ENCODE measurements at regions not wholly inside any gene's neighbourhood (a gene's known extent, or its start where the extent isn't known, plus 50 kb on each side); places are given as distances from the start of the nearest gene placed in this dataset.

GRCh38 chr15:80331886-80332406, 72.2 kb upstream of the ARNT2 start:
- TF ChIP-seq CTCF (IDR thresholded peaks at IDR 0.05) (no peak), POLR2A (IDR thresholded peaks at IDR 0.05) (no peak)
- 90 to 92% methylated on average over 28 of the region's 28 CpGs for WGBS, 2 donors
- DNase-seq (ENCODE audit: low spot score in 2 of 2) = no peak
- no peak overlapping the region for H3K4me3 ChIP-seq (ENCODE audit: low read depth, poor library complexity, severe bottlenecking)
- intact Hi-C loops (cut with DNase I; ENCODE audit: low total_unique reads) = no loop called here

GRCh38 chr15:80333261-80333660, 70.9 kb upstream of the ARNT2 start:
- no peak overlapping the region for H3K4me3 ChIP-seq (ENCODE audit: low read depth, poor library complexity, severe bottlenecking)
- no peak for DNase-seq (ENCODE audit: low spot score in 2 of 2)
- WGBS, 2 donors = 63 to 64% methylated on average over 4 of the region's 4 CpGs
- no peak for TF ChIP-seq POLR2A (IDR thresholded peaks at IDR 0.05)
- no peak for TF ChIP-seq CTCF (IDR thresholded peaks at IDR 0.05)
- intact Hi-C loops (cut with DNase I; ENCODE audit: low total_unique reads) = no loop called here

- intact Hi-C loops (cut with DNase I; ENCODE audit: low total_unique reads) = no loop called here
- H3K4me3 ChIP-seq (ENCODE audit: low read depth, poor library complexity, severe bottlenecking) = no peak overlapping the region
- WGBS, 2 donors = 86 to 91% methylated on average over 1 of the region's 1 CpG
- no peak for DNase-seq (ENCODE audit: low spot score in 2 of 2)
- TF ChIP-seq CTCF (IDR thresholded peaks at IDR 0.05) (no peak), POLR2A (IDR thresholded peaks at IDR 0.05) (no peak)
These were observed 69.7 kb upstream of the ARNT2 start for GRCh38 chr15:80334521-80334920.

GRCh38 chr15:80339601-80340000, 64.6 kb upstream of the ARNT2 start:
- no peak for DNase-seq (ENCODE audit: low spot score in 2 of 2)
- H3K4me3 ChIP-seq (ENCODE audit: low read depth, poor library complexity, severe bottlenecking) = no peak overlapping the region
- TF ChIP-seq POLR2A (IDR thresholded peaks at IDR 0.05) (no peak), CTCF (IDR thresholded peaks at IDR 0.05) (no peak)
- WGBS, 2 donors = 79 to 88% methylated on average over 3 of the region's 3 CpGs
- intact Hi-C loops (cut with DNase I; ENCODE audit: low total_unique reads) = no loop called here

GRCh38 chr15:80342148-80342547, 62.0 kb upstream of the ARNT2 start:
- no peak for DNase-seq (ENCODE audit: low spot score in 2 of 2)
- WGBS, 2 donors = 79 to 86% methylated on average over 4 of the region's 4 CpGs
- no peak for TF ChIP-seq POLR2A (IDR thresholded peaks at IDR 0.05)
- no peak for TF ChIP-seq CTCF (IDR thresholded peaks at IDR 0.05)
- intact Hi-C loops (cut with DNase I; ENCODE audit: low total_unique reads) = no loop called here
- no peak overlapping the region for H3K4me3 ChIP-seq (ENCODE audit: low read depth, poor library complexity, severe bottlenecking)

GRCh38 chr15:80343554-80343992, 60.6 kb upstream of the ARNT2 start:
- H3K4me3 ChIP-seq (ENCODE audit: low read depth, poor library complexity, severe bottlenecking) = no peak overlapping the region
- WGBS, 2 donors = 74% methylated on average over 3 of the region's 3 CpGs
- TF ChIP-seq CTCF (IDR thresholded peaks at IDR 0.05) = no peak
- no peak for TF ChIP-seq POLR2A (IDR thresholded peaks at IDR 0.05)
- no peak for DNase-seq (ENCODE audit: low spot score in 2 of 2)
- intact Hi-C loops (cut with DNase I; ENCODE audit: low total_unique reads) = no loop called here
